BJ (cell line): ENCODE measurements at regions not wholly inside any gene's neighbourhood (a gene's known extent, or its start where the extent isn't known, plus 50 kb on each side); places are given as distances from the start of the nearest gene placed in this dataset.

Experiments used
- CTCF ChIA-PET: fragments of 350-600 bp; formaldehyde crosslinking; extraction: SDS; loops from one replicate; lab custom pipeline; 2021; ENCODE audit warnings: antibody characterized with exemption, inconsistent platforms; lab: Yijun Ruan, JAX
- POLR2A ChIA-PET: fragments of 300-600 bp; sonication (Branson Sonifier 250); formaldehyde crosslinking; extraction: SDS; loops from one replicate; lab custom pipeline; 2021; ENCODE audit warnings: antibody characterized with exemption; lab: Charles Lee
- DNase-seq: peaks from one replicate; pipeline ENCODE4 v3.0.0-alpha.2; 2011; ENCODE audit warnings: low read depth
- H3K27me3 ChIP-seq: 2 replicates; pipeline ENCODE4 v1.6.0; 2011; ENCODE audit warnings: low read length; ENCODE audit not compliant: control insufficient read depth, insufficient read depth
- H3K36me3 ChIP-seq: 2 replicates; pipeline ENCODE4 v1.5.1; 2011; ENCODE audit warnings: low read length; ENCODE audit not compliant: control insufficient read depth, insufficient read depth
- H3K4me3 ChIP-seq: 2 replicates; pipeline ENCODE4 v1.5.1; 2011; ENCODE audit warnings: low read depth, mild to moderate bottlenecking, control low read depth, low read length
- CTCF ChIP-seq: IDR thresholded peaks from 2 replicates; pipeline ENCODE4 v1.5.1; 2011; ENCODE audit warnings: low read depth, mild to moderate bottlenecking, control low read depth, inconsistent platforms, low read length, moderate library complexity; ENCODE audit not compliant: insufficient read depth

GRCh38 chr6:6738108-6738507 lies 149.6 kb downstream of the LY86 start:
- DNase-seq = no peak
- Histone ChIP-seq H3K27me3 (no peaks in the 10 kb centered on the region; the same call in 1 of the 2 replicates), H3K36me3 (no peaks in the 10 kb centered on the region), H3K4me3 (no peak overlapping the region)
- TF ChIP-seq CTCF = no peak
- CTCF ChIA-PET = interaction anchor here (0.8 to 1.2 kb wide), 2 partner anchors 9 to 12 kb away, joined by 3 to 7 read pairs; no protein-coding TSS in a partner anchor
- POLR2A ChIA-PET = no interaction called here

- H3K36me3 ChIP-seq = no peaks in the 10 kb centered on the region
- H3K4me3 ChIP-seq = no peak overlapping the region
- CTCF ChIA-PET = interaction anchor here (0.8 to 1.2 kb wide), 2 partner anchors 10 to 11 kb away, joined by 3 to 7 read pairs; no protein-coding TSS in a partner anchor
- DNase-seq = no peak
- POLR2A ChIA-PET = interaction anchor here (0.6 kb wide), 1 partner anchor 479 kb away, joined by 7 read pairs; no protein-coding TSS in a partner anchor
- H3K27me3 ChIP-seq = no peaks in the 10 kb centered on the region; the same call in 1 of the 2 replicates
- no peak for TF ChIP-seq CTCF
Measured at GRCh38 chr6:6738922-6739716, 150.6 kb downstream of the LY86 start.

- CTCF ChIA-PET = interaction anchor here (1.3 kb wide), 1 partner anchor 12 kb away, joined by 4 read pairs; no protein-coding TSS in a partner anchor
- no peak for TF ChIP-seq CTCF
- no peak for DNase-seq
- Histone ChIP-seq H3K27me3 (no peaks in the 10 kb centered on the region; the same call in 1 of the 2 replicates), H3K36me3 (no peaks in the 10 kb centered on the region), H3K4me3 (no peak overlapping the region)
- POLR2A ChIA-PET = no interaction called here
Measured at GRCh38 chr6:6740595-6740994, 152.1 kb downstream of the LY86 start.

GRCh38 chr6:6741264-6741663 lies 152.7 kb downstream of the LY86 start:
- DNase-seq = no peak
- no peak for TF ChIP-seq CTCF
- ChIA-PET POLR2A (no interaction called here), CTCF (interaction anchor here (1.3 to 1.4 kb wide), 2 partner anchors 11 to 18 kb away, joined by 3 to 4 read pairs; no protein-coding TSS in a partner anchor)
- H3K27me3 ChIP-seq = no peaks in the 10 kb centered on the region; the same call in 1 of the 2 replicates
- H3K36me3 ChIP-seq = no peaks in the 10 kb centered on the region
- no peak overlapping the region for H3K4me3 ChIP-seq

- POLR2A ChIA-PET = no interaction called here
- CTCF ChIA-PET = interaction anchor here (0.9 to 1.5 kb wide), 3 partner anchors 18 to 125 kb away, joined by 3 to 6 read pairs (median 3); no protein-coding TSS in a partner anchor
- Histone ChIP-seq H3K4me3 (no peak overlapping the region), H3K27me3 (no peaks in the 10 kb centered on the region; the same call in 1 of the 2 replicates), H3K36me3 (no peaks in the 10 kb centered on the region)
- no peak for DNase-seq
- no peak for TF ChIP-seq CTCF
Measured at GRCh38 chr6:6742535-6742934, 154.0 kb downstream of the LY86 start.
